Gastroesophageal sphincter (tissue), 4 donors: ENCODE measurements at regions not wholly inside any gene's neighbourhood (a gene's known extent, or its start where the extent isn't known, plus 50 kb on each side); places are given as distances from the start of the nearest gene placed in this dataset.

ENCODE experiments used
- ATAC-seq: fragments of 150-250 bp; one replicate; pipeline ENCODE4 v1.9.1; 2016; ENCODE audit warnings: mild to moderate bottlenecking, moderate library complexity
- H3K27ac ChIP-seq, 4 donors: fragments of 200-600 bp; sonication (generic) in 3 of 4; 1 replicate in 3 of 4; 2 replicates in 1 of 4; pipeline ENCODE4 v1.5.1; 2016 to 2019
- H3K27me3 ChIP-seq: fragments of 200-600 bp; sonication (generic); one replicate; pipeline ENCODE4 v1.5.1; 2019
- H3K36me3 ChIP-seq, 2 donors: fragments of 200-600 bp; sonication (generic); one replicate each; pipeline ENCODE4 v1.5.1; 2019; ENCODE audit warnings: control low read depth in 1 of 2
- H3K4me1 ChIP-seq, 3 donors: fragments of 200-600 bp; sonication (generic); 1 replicate in 2 of 3; 2 replicates in 1 of 3; pipeline ENCODE4 v1.5.1; 2016 to 2019; ENCODE audit warnings: control low read depth in 2 of 3
- H3K4me3 ChIP-seq, 2 donors: fragments of 200-600 bp; sonication (generic); one replicate each; pipeline ENCODE4 v1.5.1; 2019; ENCODE audit warnings: mild to moderate bottlenecking in 1 of 2, moderate library complexity in 1 of 2
- H3K9me3 ChIP-seq, 3 donors: fragments of 200-600 bp; sonication (generic); one replicate each; pipeline ENCODE4 v1.5.1; 2017 to 2019; ENCODE audit warnings: control low read depth in 2 of 3
- CTCF ChIP-seq, 4 experiments: fragments of 200-600 bp in 2 of 4; fragments of 450-650 bp in 2 of 4; sonication (generic) in 1 of 4; IDR thresholded peaks; one replicate each; pipeline ENCODE4 v1.5.1; 2017 to 2019; ENCODE audit warnings: antibody characterized with exemption in 4 of 4, mild to moderate bottlenecking in 2 of 4, moderate library complexity in 2 of 4
- EP300 ChIP-seq: sonication (generic); formaldehyde crosslinking; IDR thresholded peaks from one replicate; pipeline ENCODE4 v1.6.1; 2017; ENCODE audit warnings: antibody characterized with exemption, mild to moderate bottlenecking
- POLR2A ChIP-seq, 2 donors: fragments of 450-650 bp; IDR thresholded peaks; one replicate each; pipeline ENCODE4 v1.6.1; 2017; ENCODE audit warnings: antibody characterized with exemption in 2 of 2, mild to moderate bottlenecking in 2 of 2, moderate library complexity in 1 of 2
- POLR2AphosphoS5 ChIP-seq: sonication (generic); formaldehyde crosslinking; IDR thresholded peaks from one replicate; pipeline ENCODE4 v1.6.1; 2017; ENCODE audit warnings: antibody characterized with exemption
- WGBS, 2 donors: methylation state at CpG; one replicate each; pipeline ENCODE4 v1.1.5; 2018; ENCODE audit warnings: low coverage in 1 of 2; 5-methylcytosine and 5-hydroxymethylcytosine counted together

- H3K4me3 ChIP-seq, result no peak overlapping the region
- H3K4me1 ChIP-seq, result peaks cover 0 to 17% (median 0%) of the 10 kb centered on the region in 3 donors
- H3K9me3 ChIP-seq, result no peaks in the 10 kb centered on the region
- peaks cover 28% of the 10 kb centered on the region for H3K27me3 ChIP-seq
- H3K27ac ChIP-seq, result peak overlapping the region in 2 of 4 donors; percentile 40 to 61
- 42 to 69% methylated on average over 4 to 11 of the region's 18 CpGs for WGBS, 2 donors
- peak; percentile 31 for ATAC-seq
- TF ChIP-seq CTCF (IDR thresholded peaks at IDR 0.05) (no peak), POLR2AphosphoS5 (peak; percentile 71), EP300 (no peak)
- no peaks in the 10 kb centered on the region for H3K36me3 ChIP-seq
Measured at GRCh38 chr14:101371799-101372793, 189.2 kb upstream of the DIO3 start.

GRCh38 chr14:101372894-101373620 is 188.2 kb upstream of the DIO3 start:
- H3K27ac ChIP-seq, result no peak overlapping the region
- TF ChIP-seq CTCF (IDR thresholded peaks at IDR 0.05) (no peak), POLR2A (IDR thresholded peaks at IDR 0.05) (no peak), EP300 (no peak), POLR2AphosphoS5 (no peak)
- WGBS, 2 donors, result 61 to 100% methylated on average over 1 to 5 of the region's 16 CpGs
- H3K4me3 ChIP-seq, result no peak overlapping the region
- H3K36me3 ChIP-seq, result no peaks in the 10 kb centered on the region
- H3K27me3 ChIP-seq, result peaks cover 28% of the 10 kb centered on the region
- H3K9me3 ChIP-seq, result no peaks in the 10 kb centered on the region
- peaks cover 0 to 17% (median 0%) of the 10 kb centered on the region in 3 donors for H3K4me1 ChIP-seq
- no peak for ATAC-seq

GRCh38 chr14:101373690-101374295 is 187.5 kb upstream of the DIO3 start:
- Histone ChIP-seq H3K36me3 (no peaks in the 10 kb centered on the region), H3K4me3 (no peak overlapping the region), H3K9me3 (no peaks in the 10 kb centered on the region), H3K27me3 (peaks cover 28% of the 10 kb centered on the region), H3K27ac (no peak overlapping the region), H3K4me1 (peaks cover 0 to 17% (median 0%) of the 10 kb centered on the region in 3 donors)
- ATAC-seq, result no peak
- WGBS, 2 donors, result 90 to 93% methylated on average over 4 to 21 of the region's 22 CpGs
- TF ChIP-seq EP300 (no peak), CTCF (IDR thresholded peaks at IDR 0.05) (no peak), POLR2A (IDR thresholded peaks at IDR 0.05) (no peak), POLR2AphosphoS5 (no peak)

- no peak for ATAC-seq
- H3K4me3 ChIP-seq, result no peak overlapping the region
- H3K4me1 ChIP-seq, result peaks cover 0 to 17% (median 0%) of the 10 kb centered on the region in 3 donors
- no peak overlapping the region for H3K27ac ChIP-seq
- no peaks in the 10 kb centered on the region for H3K36me3 ChIP-seq
- 53 to 60% methylated on average over 16 of the region's 19 CpGs for WGBS, 2 donors
- TF ChIP-seq CTCF (IDR thresholded peaks at IDR 0.05), result no peak
- TF ChIP-seq POLR2A (IDR thresholded peaks at IDR 0.05), result no peak
- TF ChIP-seq EP300, result no peak
- no peak for TF ChIP-seq POLR2AphosphoS5
- H3K9me3 ChIP-seq, result peaks cover 0 to 5% (median 0%) of the 10 kb centered on the region in 3 donors
- peaks cover 28% of the 10 kb centered on the region for H3K27me3 ChIP-seq
Measured at GRCh38 chr14:101374373-101375338, 186.6 kb upstream of the DIO3 start.
